ENCODE measurements at regions not wholly inside any gene's neighbourhood (a gene's known extent, or its start where the extent isn't known, plus 50 kb on each side); places are given as distances from the start of the nearest gene placed in this dataset.

DNA sequence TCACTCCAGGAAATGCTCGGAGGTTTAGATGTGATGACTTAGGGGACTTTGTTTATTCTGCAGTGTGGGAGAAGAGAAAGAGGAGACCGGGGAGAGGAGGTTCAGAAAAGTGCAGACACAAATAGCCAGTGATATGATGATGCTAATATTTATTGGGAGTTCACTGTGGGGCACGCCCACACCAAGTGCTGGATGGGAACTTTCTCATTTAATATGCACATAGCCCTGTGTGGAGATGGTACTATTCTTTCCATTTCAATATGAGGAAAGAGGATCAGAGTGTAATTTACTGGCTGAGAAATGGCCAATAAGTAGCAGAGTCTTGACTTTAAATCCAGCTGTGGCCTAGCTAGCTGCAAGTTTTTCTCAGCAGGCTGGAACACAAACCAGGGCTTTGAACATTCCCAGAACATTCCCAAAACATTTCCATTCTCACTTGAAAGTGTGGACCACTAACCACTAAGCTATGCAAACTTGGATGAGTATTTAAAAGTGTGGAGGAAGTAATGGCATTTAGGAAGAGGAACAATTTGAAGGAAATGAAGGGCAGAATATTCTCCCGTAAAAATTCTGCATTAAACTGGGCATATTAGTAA lies 231.7 kb downstream of the HS3ST1 start:
- Histone ChIP-seq H3K9ac (ENCODE audit: low read depth, low read length) (no peak overlapping the region), H2AK5ac (ENCODE audit: low read depth, low read length) (no peak overlapping the region), H4K20me1 (ENCODE audit: insufficient read depth, low read length) (no peaks in the 10 kb centered on the region), H3K4me1 (ENCODE audit: control insufficient read depth, insufficient read depth, low read length) (no peaks in the 10 kb centered on the region), H4K5ac (ENCODE audit: low read depth, low read length) (no peak overlapping the region), H3K79me1 (ENCODE audit: low read depth in 1 of 2, low read length in 2 of 2) (no peaks in the 10 kb centered on the region), H3K9me1 (ENCODE audit: insufficient read depth, low read length) (no peaks in the 10 kb centered on the region), H3K27me3 (ENCODE audit: control insufficient read depth, insufficient read depth, low read length) (no peaks in the 10 kb centered on the region), H3K27ac (ENCODE audit: insufficient read depth, low read length) (no peak overlapping the region), H2AK9ac (replicated peaks; ENCODE audit: low read depth, low read length, poor library complexity) (no peak overlapping the region), H3K9me3 (ENCODE audit: control insufficient read depth, insufficient read depth, low read length) (peaks cover 2% of the 10 kb centered on the region; the same call in 1 of the 2 replicates), H3K18ac (ENCODE audit: low read depth, low read length) (no peak overlapping the region), H4K91ac (ENCODE audit: insufficient read depth, low read depth, low read length) (no peak overlapping the region), H4K8ac (ENCODE audit: low read depth in 2 of 2, low read length in 2 of 2) (no peak overlapping the region), H3K36me3 (ENCODE audit: control insufficient read depth, insufficient read depth, low read length) (no peaks in the 10 kb centered on the region), H3K4ac (ENCODE audit: low read depth, low read length) (no peak overlapping the region), H2BK5ac (ENCODE audit: low read depth, low read length, poor library complexity, severe bottlenecking) (no peak overlapping the region), H3K56ac (ENCODE audit: extremely low read depth, insufficient read depth, low read length) (no peak overlapping the region), H2BK120ac (ENCODE audit: low read depth, low read length) (no peak overlapping the region), H3K14ac (replicated peaks; ENCODE audit: low read depth, low read length) (no peak overlapping the region), H3K4me3 (ENCODE audit: insufficient read depth, low read depth, low read length) (no peak overlapping the region), H2BK20ac (ENCODE audit: low read depth, low read length) (no peak overlapping the region), H3K23ac (ENCODE audit: low read depth, low read length) (no peak overlapping the region), H2BK15ac (ENCODE audit: low read depth, low read length) (no peak overlapping the region), H3K4me2 (ENCODE audit: low read depth, low read length) (no peak overlapping the region), H2AFZ (replicated peaks; ENCODE audit: low read length, poor library complexity) (no peak overlapping the region)
- ATAC-seq (ENCODE audit: low read depth), result no peak
- dilution Hi-C loops (cut with HindIII; ENCODE audit: low sequenced_read_pairs, unreplicated experiment), result no loop called here
- no TSS peak for BruUV-seq (replicated peaks)
- CTCF ChIA-PET, result no interaction called here
- no peak for TF ChIP-seq CTCF (conservative IDR thresholded peaks at IDR 0.05; ENCODE audit: low read depth, low read length)
- no peak for TF ChIP-seq RFX5 (IDR thresholded peaks at IDR 0.05; ENCODE audit: low read depth, low read length)
- no peak for TF ChIP-seq SMC3 (IDR thresholded peaks at IDR 0.05; ENCODE audit: low read depth, low read length)
- no peak for TF ChIP-seq MAZ (IDR thresholded peaks at IDR 0.05; ENCODE audit: borderline replicate concordance, low read depth, low read length)
- TF ChIP-seq POLR2A (IDR thresholded peaks at IDR 0.05; ENCODE audit: low read depth, low read length), result no peak
- TF ChIP-seq FOS (IDR thresholded peaks at IDR 0.05; ENCODE audit: low read depth, low read length), result no peak
- TF ChIP-seq MXI1 (IDR thresholded peaks at IDR 0.05; ENCODE audit: borderline replicate concordance, low read depth, low read length), result no peak
- TF ChIP-seq CEBPB (IDR thresholded peaks at IDR 0.05; ENCODE audit: low read depth, low read length), result no peak
- TF ChIP-seq, protein P1, sequence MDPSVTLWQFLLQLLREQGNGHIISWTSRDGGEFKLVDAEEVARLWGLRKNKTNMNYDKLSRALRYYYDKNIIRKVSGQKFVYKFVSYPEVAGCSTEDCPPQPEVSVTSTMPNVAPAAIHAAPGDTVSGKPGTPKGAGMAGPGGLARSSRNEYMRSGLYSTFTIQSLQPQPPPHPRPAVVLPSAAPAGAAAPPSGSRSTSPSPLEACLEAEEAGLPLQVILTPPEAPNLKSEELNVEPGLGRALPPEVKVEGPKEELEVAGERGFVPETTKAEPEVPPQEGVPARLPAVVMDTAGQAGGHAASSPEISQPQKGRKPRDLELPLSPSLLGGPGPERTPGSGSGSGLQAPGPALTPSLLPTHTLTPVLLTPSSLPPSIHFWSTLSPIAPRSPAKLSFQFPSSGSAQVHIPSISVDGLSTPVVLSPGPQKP (IDR thresholded peaks at IDR 0.05; ENCODE audit: borderline replicate concordance, low read depth, low read length), result no peak
- TF ChIP-seq RAD21 (IDR thresholded peaks at IDR 0.05; ENCODE audit: low read length), result no peak
- no peak for DNase-seq
- WGBS, 2 experiments (ENCODE audit: extremely low coverage in 2 of 2, insufficient read length in 1 of 2), result 17% methylated on average over 1 of the region's 4 CpGs; no CpG with 5 or more reads in 1 of the 2 experiments
- POLR2A ChIA-PET (ENCODE audit: unreplicated experiment), result no interaction called here
- intact Hi-C loops (cut with micrococcal nuclease), result no loop called here
- in situ Hi-C loops (cut with MboI; ENCODE audit: low sequenced_read_pairs), result no loop called here

Measured in IMR-90 (cell line).